ENCODE measurements at regions not wholly inside any gene's neighbourhood (a gene's known extent, or its start where the extent isn't known, plus 50 kb on each side); places are given as distances from the start of the nearest gene placed in this dataset.

DNA sequence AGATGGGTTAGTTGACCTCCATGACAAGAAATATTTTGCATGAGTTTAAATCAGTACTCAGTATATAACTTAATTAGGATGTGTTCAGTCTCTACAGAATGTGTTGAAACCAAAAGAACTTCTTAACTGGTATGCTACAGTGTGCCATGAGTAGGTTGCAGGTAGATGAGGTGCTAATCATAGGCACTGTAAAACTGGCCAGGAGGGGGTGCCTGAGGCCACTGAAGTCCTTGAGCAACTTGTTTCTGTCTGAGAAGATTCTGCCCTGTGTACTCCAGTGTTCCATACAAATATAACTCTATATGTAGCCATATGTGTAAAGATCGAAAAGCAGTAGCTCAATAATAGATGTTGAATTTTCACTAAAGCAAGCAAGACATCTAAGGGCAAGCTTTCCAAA lies 549.2 kb upstream of the KLF12 start:
- Histone ChIP-seq H3K4me1 (peaks cover 6% of the 10 kb centered on the region), H3K27me3 (ENCODE audit: low read depth) (no peaks in the 10 kb centered on the region), H3K27ac (replicated peaks) (no peak overlapping the region), H3K4me3 (no peak overlapping the region), H3K36me3 (no peaks in the 10 kb centered on the region), H3K9me3 (replicated peaks) (peaks cover 24% of the 10 kb centered on the region)
- TF ChIP-seq, protein P1, sequence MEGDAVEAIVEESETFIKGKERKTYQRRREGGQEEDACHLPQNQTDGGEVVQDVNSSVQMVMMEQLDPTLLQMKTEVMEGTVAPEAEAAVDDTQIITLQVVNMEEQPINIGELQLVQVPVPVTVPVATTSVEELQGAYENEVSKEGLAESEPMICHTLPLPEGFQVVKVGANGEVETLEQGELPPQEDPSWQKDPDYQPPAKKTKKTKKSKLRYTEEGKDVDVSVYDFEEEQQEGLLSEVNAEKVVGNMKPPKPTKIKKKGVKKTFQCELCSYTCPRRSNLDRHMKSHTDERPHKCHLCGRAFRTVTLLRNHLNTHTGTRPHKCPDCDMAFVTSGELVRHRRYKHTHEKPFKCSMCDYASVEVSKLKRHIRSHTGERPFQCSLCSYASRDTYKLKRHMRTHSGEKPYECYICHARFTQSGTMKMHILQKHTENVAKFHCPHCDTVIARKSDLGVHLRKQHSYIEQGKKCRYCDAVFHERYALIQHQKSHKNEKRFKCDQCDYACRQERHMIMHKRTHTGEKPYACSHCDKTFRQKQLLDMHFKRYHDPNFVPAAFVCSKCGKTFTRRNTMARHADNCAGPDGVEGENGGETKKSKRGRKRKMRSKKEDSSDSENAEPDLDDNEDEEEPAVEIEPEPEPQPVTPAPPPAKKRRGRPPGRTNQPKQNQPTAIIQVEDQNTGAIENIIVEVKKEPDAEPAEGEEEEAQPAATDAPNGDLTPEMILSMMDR (IDR thresholded peaks at IDR 0.05; ENCODE audit: borderline replicate concordance), result no peak
- no peak for DNase-seq
- intact Hi-C loops (cut with micrococcal nuclease), result no loop called here

- H3K4me3 ChIP-seq, result no peak overlapping the region
- H3K36me3 ChIP-seq, result no peaks in the 10 kb centered on the region
- no peaks in the 10 kb centered on the region for H3K27me3 ChIP-seq (ENCODE audit: low read depth)
- no peak for DNase-seq
- intact Hi-C loops (cut with micrococcal nuclease), result no loop called here
- peaks cover 6% of the 10 kb centered on the region for H3K4me1 ChIP-seq
- no peak overlapping the region for H3K27ac ChIP-seq (replicated peaks)
- TF ChIP-seq, protein P1 (IDR thresholded peaks at IDR 0.05; ENCODE audit: borderline replicate concordance), result no peak
- H3K9me3 ChIP-seq (replicated peaks), result peaks cover 24% of the 10 kb centered on the region
Measured at GRCh38 chr13:74682746-74683145, 548.5 kb upstream of the KLF12 start.

DNA sequence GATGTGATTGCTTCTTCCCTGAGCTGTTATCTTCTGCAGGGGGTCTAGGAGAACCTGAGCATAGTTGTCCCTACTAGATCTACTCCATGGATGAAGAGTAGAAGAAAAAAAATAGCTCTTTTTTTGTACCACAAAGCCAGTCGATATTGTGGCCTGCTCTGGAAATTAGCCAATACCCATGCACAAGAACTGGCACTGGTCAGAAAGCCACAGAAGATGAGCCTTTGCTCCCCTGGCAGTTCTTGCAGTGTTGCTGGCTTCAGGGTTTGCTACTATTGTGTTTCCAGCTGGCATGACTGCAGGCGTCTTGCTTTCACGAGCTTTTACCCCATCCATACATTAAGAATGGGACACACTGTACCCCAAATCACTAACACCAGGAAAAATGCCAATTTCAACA lies 547.7 kb upstream of the KLF12 start:
- intact Hi-C loops (cut with micrococcal nuclease), result no loop called here
- H3K27ac ChIP-seq (replicated peaks), result no peak overlapping the region
- H3K27me3 ChIP-seq (ENCODE audit: low read depth), result no peaks in the 10 kb centered on the region
- no peak overlapping the region for H3K4me3 ChIP-seq
- no peaks in the 10 kb centered on the region for H3K4me1 ChIP-seq
- H3K36me3 ChIP-seq, result no peaks in the 10 kb centered on the region
- no peak for DNase-seq
- TF ChIP-seq, protein P1 (IDR thresholded peaks at IDR 0.05; ENCODE audit: borderline replicate concordance), result no peak
- peaks cover 24% of the 10 kb centered on the region for H3K9me3 ChIP-seq (replicated peaks)

- Histone ChIP-seq H3K9me3 (replicated peaks) (no peaks in the 10 kb centered on the region), H3K27ac (replicated peaks) (no peak overlapping the region), H3K4me1 (no peaks in the 10 kb centered on the region), H3K4me3 (no peak overlapping the region), H3K36me3 (no peaks in the 10 kb centered on the region), H3K27me3 (ENCODE audit: low read depth) (no peaks in the 10 kb centered on the region)
- DNase-seq, result no peak
- TF ChIP-seq, protein P1 (IDR thresholded peaks at IDR 0.05; ENCODE audit: borderline replicate concordance), result no peak
- intact Hi-C loops (cut with micrococcal nuclease), result no loop called here
Measured at GRCh38 chr13:74678308-74678965, 544.2 kb upstream of the KLF12 start.

- Histone ChIP-seq H3K9me3 (replicated peaks) (no peaks in the 10 kb centered on the region), H3K27ac (replicated peaks) (no peak overlapping the region), H3K27me3 (ENCODE audit: low read depth) (no peaks in the 10 kb centered on the region), H3K4me3 (no peak overlapping the region), H3K36me3 (no peaks in the 10 kb centered on the region), H3K4me1 (no peaks in the 10 kb centered on the region)
- TF ChIP-seq, protein P1 (IDR thresholded peaks at IDR 0.05; ENCODE audit: borderline replicate concordance), result no peak
- DNase-seq, result no peak
- intact Hi-C loops (cut with micrococcal nuclease), result no loop called here
Measured at GRCh38 chr13:74675972-74676371, 541.8 kb upstream of the KLF12 start.
